GM21381 (cell line): ENCODE measurements at regions not wholly inside any gene's neighbourhood (a gene's known extent, or its start where the extent isn't known, plus 50 kb on each side); places are given as distances from the start of the nearest gene placed in this dataset.
"Not testable (repeated sequence)": the region's sequence is repeated elsewhere in the genome, so short reads cannot be mapped to it uniquely, and the experiment has no call there.

ENCODE experiments used
- ATAC-seq: cut with Tn5 transposase; IDR thresholded peaks from one replicate; pipeline ENCODE4 v1.9.1; 2021; ENCODE audit warnings: mild to moderate bottlenecking, moderate library complexity; ENCODE audit not compliant: unreplicated experiment

DNA sequence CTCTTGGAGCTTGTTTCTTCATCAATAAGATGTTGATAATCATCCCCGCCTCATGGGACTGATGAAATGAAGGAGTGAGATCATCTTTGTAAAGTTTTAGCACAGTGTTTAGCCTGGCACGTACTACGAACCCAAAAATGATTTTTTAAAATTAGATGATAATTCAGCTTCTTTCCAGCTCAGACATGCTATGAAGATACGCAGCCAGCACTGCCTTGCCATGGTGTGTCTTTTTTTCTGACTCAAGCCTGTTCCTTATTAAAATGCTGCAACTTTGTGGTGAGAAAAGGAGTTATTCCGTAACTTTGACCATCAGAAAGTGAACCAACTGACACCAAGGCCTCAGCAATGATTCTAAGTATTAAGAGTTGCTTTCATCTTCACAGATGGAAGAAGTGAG lies 269.0 kb downstream of the LTN1 start:
- no peak for ATAC-seq

DNA sequence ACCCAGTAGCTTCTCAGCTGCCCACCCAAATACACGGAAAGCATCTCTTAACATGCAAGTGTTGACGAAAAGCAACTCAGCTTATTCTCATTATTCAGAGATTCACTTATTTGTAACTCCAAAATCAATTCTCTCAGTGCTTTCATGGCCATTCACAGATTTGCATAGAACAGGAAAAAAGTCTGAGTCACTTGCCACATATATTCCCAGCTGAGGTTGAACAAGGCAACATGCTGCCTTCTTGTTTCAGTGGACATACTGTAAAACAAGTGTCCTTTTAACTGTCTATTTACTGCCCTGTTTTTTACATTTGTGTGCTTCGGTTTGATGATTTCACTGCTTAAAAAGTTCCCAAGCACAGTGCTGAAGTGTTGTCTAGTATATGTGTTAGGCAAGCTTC lies 273.0 kb downstream of the LTN1 start:
- ATAC-seq: no peak

DNA sequence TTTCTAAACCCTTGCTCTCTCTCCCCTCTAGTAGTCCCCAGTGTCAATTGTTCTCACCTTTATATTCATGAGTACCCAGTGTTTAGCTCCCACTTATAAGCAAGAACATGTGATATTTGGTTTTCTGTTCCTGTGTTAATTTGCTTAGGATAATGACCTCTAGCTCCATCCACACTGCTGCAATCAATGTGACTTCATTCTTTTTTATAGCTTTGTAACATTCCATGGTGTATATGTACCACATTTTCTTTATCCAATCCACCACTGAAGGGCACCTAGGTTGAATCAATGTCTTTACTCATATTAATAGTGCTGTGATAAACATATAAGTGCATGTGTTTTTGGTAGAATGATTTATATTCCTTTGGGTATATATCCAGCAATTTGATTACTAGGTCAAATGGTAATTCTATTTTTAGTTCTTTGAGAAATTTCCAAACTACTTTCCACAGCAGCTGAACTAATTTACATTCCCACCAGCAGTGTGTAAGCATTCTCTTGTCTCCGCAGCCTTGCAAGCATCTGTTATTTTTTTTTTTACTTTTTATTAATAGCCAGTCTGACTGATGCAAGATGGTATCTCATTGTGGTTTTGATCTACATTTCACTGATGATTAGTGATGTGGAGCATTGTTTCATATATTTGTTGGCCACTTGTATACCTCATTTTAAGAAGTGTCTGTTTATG lies 277.8 kb downstream of the LTN1 start:
- ATAC-seq: no peak

DNA sequence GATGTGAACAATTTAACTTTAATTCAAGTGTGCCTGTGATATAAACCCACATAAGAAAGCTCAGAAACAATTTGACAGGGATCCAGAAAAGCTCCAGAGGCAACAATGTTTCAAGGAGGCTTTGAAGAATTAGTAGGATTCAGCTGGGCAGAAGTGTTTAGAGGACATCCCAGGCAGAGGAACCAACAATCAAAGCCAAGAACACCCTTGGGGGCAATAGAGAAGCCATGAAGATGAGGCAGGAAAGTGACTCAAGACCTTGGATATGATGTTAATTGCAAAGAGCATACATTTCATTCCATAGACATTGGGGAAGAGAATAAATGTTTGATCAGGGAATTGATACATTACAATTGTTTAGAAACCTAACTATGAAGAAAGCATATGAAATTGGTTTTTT lies 280.3 kb downstream of the LTN1 start:
- no peak for ATAC-seq

DNA sequence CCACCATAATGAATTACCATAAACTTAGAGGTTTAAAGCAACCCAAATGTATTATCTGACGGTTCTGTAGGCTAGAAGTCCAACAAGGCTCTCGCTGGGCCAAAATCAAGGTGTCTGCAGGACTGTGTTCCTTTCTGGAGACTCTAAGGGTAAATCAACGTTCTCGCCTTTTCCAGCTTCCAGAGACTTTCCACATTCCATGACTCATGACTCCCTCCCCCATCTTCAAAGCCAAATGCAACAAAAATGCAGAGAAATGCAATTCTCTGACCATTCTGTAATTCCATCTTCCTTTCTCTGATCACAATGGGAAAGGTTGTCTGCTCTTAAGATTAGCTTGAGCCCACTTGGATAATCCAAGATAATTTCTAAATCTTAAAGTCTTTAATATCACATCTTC lies 287.1 kb downstream of the LTN1 start:
- no peak for ATAC-seq

DNA sequence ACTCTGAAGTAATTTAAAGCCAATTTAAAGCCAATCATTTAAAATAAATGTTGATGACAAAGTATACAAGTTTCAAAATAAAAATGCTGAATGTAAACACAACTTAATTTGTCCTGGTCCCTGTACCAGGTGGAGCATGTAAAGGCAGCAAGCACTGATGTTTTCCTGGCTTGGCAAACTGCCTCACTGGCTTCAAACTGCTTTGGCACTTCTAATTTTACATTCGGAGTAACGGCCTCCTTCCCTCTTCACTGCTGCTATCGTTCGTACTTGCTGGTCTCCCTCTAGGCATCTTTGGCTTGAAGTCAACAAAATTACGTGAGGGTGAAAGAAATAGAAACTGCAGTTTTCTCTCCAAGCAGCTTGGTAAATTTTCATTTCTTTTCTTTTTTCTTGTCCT lies 287.9 kb downstream of the LTN1 start:
- no peak for ATAC-seq

DNA sequence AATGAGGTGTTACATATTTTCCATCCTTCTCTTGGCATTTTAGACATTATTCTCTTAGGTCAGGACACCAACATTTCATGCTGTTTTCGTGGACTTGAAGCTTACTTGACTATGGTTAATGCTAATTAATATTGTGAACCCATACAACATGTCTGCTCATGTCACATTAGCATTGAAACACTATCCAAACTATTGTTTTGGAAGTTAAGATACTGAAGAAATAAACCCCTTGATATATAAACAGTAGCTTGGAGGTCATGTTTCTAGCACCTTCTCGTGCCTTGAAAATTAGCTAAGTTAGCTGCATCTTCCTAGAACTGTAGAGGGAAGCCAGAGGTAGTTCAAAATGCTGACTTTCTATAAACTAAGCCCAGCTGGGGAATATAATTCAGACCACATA lies 288.8 kb downstream of the LTN1 start:
- ATAC-seq: no peak

DNA sequence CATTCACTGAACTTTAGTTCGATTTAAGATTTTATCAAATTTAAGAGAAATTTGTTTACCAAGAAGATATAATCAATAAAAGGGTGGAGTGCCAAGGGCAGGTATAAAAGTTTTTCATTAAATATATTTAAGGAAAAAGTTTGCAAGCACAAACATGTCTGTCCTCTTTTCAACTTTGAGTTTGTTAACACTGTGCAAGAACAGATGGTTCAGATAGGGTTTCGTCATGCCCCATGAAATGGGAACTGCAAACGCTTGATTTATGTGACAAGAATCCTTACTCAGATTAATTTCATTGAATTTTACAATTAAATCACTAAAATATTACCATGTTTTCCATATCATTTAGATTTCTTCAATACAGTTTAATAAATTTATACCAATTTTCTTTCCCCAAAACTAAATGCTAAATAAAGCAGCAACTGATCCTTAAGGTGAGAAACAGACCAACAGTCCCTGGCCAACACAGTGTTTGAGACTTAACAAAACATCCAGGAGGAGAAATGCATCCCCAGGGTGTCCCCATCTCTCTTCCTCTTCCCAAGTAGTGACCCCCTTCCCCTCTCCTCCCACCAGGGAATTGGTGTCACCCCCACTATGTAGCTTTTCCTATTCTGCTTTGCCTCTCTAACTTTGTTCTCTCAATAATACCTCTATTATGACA lies 292.9 kb downstream of the LTN1 start:
- no peak for ATAC-seq

DNA sequence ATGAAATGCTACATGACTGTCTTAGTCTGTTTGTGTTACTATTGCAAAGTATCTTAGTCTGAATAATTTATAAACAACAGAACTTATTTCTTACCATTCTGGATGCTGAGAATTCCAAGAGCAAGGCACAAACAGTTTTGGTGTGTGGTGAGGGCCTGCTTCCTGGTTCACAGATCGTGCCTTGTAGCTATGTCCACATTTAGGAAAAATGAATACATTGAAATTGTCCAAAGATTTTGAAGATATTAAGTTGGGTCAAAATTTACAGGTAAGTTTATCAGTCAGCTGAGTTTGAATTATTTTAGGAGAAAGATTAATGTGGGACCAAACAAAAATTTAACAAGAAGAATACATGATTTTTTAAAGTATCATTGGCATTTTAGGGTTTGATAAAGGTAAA lies 293.5 kb downstream of the LTN1 start:
- ATAC-seq: no peak

DNA sequence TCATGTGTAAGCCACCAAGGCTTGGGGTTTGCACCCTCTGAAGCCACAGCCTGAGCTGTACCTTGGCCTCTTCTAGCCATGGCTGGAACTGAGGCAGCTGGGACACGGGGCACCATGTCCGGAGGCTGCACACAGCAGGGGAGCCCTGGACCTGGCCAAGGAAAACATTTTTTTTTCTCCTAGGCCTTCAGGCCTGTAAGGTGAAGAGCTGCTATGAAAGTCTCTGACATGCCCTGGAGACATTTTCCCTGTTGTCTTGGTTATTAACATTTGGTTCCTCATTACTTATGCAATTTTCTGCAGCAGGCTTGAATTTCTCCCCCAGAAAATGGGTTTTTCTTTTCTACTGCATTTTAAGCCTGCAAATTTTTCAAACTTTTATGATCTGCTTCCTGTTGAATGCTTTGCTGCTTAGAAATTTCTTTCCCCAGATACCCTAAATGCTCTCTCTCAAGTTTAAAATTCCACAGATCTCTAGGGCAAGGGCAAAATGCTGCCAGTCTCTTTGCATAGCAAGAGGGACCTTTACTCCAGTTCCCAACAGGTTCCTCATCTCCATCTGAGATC lies 295.8 kb downstream of the LTN1 start:
- no peak for ATAC-seq

DNA sequence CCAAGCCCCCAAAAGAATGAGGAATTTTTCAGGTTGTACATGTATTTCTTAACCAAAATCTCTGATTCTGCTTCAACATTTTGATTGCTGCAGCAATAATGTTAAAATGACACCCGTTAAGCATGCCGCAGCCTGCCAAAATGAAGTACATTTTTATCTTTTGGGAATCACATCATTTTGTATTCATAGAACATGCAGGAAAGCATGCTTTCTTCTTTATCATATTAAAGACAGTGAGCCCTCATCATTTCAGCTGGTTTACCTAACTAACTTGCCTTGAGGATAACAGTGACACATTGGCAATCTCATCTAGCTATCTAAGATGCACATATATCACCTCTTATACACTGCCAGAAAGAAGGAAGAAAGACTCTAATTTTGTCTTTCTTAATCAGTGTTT lies 299.2 kb downstream of the LTN1 start:
- no peak for ATAC-seq

DNA sequence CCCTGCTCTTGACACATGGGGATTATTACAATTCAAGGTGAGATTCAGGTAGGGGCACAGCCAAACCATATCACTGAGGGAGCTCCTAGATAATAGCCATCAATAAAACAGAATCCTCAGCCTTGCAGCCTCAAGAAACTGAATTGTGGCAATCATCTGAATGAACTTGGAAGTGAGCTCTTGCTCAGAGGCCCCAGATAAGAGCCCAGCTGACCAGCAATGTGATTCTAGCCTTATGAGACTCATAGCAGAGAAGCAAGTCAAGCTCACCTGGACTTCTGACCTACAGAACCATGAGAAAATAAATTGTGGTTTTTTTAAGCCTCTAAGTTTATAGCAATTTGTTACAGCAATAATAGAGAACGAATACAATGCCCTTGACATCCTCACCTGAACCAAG lies 302.5 kb downstream of the LTN1 start:
- no peak for ATAC-seq

DNA sequence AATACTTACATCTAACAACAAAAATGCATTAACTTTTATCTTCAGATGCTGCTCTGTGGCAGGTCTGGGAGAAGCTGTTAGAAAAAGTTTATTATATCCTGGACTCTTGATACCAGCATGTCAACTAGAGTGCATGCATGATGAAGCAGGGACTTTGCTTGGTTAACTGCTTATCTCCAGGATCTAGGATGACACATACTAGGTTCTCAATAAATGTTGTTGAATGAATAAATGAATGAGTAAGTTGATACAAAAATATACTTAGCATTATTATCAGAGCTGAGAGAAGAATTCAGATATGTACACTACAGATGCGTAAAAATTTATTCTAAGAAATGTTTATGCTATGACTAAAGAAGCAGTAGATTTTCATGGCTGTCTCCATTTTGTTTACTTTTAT lies 304.3 kb downstream of the LTN1 start:
- ATAC-seq: no peak

DNA sequence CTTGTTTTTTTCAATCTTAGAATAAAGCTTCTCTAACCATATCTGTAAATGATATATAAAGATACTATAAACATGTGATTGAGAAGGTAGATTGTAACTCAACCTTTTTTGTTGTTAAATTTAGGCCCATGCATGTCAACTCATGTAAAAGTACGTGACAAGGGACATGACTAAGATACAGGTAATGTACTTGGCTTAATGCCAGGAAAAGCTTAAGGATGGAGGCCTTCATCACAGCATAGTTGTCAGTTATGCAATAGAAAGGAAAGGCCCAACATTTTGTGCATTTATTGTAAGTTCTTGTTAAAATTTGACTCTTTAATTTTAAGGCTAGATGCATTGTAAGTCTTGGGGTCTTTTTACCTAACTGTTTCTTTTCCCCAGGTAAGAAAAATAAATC lies 305.1 kb downstream of the LTN1 start:
- no peak for ATAC-seq

DNA sequence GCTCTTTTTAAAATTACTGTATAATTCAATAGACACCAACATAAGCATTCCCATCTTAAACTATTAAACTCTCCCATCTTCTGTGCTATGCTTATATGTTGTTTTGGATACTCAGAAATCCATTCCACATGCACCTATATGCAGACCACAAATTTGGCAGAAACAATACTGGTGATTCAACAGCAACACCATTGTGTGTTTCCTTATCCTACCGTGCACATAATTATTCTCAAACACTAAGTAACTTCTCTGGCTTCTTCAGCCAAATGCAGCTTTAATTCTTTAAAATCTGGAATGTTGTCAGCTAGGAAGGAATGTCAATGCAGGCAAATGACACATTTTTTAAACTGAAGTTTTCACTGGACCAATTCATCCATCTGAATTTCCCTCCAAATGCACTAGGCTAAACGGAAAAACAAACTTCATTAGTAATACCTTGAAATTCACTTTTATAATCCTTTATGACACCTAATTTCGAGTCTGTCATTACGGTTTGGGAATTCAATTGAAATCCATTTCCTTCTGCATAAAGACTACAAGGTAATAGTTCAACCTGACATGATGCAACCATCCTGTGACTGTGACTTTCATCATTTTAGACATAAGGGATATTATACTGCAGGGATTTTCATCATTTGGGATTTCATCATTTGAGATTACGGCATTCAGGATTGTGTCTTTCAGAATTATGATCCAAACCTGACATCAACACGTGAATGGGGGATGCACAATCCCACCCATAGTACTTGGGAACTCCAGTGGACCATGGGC lies 308.5 kb downstream of the LTN1 start:
- no peak for ATAC-seq

DNA sequence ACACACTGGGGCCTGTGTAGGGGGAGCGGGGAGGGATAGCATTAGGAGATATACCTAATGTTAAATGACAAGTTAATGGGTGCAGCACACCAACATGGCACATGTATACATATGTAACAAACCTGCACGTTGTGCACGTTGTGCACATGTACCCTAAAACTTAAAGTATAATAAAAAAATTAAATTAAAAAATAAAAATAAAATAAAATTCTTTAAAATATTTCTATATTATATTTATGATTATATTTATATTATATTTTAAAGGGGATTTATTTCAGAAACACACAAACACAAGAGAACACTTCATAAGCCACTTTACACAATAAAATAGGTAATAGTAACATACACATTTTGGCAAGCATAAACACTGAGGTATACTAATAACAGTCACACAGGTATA lies 309.8 kb downstream of the LTN1 start:
- not testable (repeated sequence) for ATAC-seq

DNA sequence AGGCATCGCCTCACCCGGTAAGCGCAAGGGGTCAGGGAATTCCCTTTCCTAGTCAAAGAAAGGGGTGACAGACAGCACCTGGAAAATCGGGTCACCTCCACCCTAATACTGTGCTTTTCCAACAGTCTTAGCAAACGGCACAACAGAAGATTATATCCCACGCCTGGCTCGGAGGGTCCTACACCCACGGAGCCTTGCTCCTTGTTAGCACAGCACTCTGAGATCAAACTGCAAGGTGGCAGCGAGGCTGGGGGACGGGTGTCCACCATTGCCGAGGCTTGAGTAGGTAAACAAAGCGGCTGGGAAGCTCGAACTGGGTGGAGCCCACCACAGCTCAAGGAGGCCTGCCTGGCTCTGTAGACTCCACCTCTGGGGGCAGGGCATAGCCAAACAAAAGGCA lies 315.6 kb downstream of the LTN1 start:
- not testable (repeated sequence) for ATAC-seq

DNA sequence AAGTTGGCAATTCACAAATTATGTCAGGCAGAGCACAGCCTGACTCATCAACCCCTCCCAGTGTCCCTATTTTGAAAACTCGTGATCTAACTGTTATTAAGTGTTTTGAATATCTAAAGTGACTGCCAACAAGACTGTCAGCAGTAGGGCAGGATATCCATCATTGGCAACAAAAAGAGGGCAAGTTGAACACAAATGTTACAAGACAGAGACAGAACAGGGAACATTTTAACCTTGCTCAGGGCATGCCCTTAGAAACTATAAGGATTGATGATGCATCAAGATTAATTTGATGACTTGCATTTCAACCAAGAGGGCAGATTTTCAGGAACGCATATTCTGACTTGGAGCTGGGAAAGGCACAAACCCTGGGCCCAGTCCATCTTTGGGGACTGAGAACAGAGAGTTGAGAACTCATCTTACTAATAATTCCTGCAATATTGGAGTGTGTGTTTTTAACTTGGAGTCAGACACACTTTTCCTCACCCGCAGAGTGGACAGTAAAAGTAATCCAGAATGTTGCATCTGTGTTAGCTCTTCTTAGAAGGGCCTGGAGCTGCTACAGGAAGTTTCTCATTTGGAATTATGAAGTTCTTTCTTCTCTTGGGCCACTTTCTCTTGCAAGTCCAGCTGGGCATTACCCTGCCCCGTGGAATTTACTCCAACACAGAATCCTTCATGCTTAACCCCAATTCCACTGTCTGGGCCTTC lies 317.2 kb downstream of the LTN1 start:
- ATAC-seq: no peak

DNA sequence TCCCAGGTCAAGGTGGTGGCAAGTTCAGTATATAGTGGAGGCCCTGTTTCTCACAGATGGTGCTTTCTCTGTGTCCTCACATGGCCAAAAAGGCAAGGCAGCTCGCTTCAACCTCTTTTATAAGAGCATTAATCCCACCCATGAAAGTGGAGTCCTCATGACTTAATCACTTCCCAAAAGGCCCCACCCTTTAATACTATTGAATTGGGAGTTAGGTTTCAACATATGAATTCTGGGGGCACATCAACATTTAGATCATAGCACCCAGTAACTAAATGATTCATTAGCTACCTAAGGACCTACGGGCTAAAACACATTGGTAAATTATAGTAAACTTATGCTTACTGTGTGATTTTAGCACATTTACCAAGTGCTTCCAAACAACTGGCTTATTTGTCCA lies 317.9 kb downstream of the LTN1 start:
- ATAC-seq: no peak

DNA sequence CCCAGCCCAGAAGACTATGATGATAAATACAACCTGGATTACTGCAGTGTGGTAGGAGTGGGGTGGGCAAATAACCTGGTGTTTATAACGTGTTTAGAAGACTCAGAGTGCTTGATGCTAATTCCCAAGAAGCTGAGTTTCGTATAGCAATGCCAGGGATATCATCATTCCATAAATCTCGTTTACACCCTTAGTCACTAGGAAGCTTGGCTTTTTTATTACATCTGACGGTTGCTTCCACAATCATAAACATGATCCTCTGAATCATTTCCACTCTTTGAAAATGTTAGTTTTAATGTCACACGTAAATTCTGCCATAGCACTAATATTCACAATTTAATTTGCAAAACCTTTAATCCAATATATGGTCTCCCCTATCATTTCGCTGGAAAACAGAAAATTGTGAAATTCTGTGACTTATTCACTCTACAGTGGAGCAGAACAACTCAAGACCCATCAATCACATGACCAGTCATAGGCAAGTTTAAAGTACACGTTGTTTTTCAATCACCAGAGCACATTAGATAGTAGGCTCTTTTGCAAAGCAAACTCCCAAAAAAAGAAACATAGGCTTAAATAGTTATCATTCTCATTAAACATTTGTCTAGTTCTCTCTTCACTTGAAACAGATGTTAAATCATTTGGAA lies 321.0 kb downstream of the LTN1 start:
- no peak for ATAC-seq
